ENCODE measurements at regions not wholly inside any gene's neighbourhood (a gene's known extent, or its start where the extent isn't known, plus 50 kb on each side); places are given as distances from the start of the nearest gene placed in this dataset.

GRCh38 chr6:168132531-168133167 is 53.6 kb upstream of the FRMD1 start:
- H3K4me3 Mint-ChIP-seq: no peak overlapping the region
- no peaks in the 10 kb centered on the region for H3K4me1 Mint-ChIP-seq
- POLR2A ChIA-PET: no interaction called here
- H3K4me3 ChIP-seq (ENCODE audit: control extremely low read depth in 1 of 5, extremely low read depth in 1 of 5, insufficient read depth in 1 of 5, low read depth in 2 of 5, low read length in 4 of 5): no peak overlapping the region
- ATAC-seq (ENCODE audit: low read depth): no peak
- CTCF ChIA-PET: no interaction called here
- H3K36me3 ChIP-seq (replicated peaks in 1 of 2; ENCODE audit: control extremely low read depth in 1 of 2, control insufficient read depth in 1 of 2, extremely low read depth in 1 of 2, insufficient read depth in 2 of 2, low read length in 1 of 2): no peaks in the 10 kb centered on the region
- H3K9me3 ChIP-seq (ENCODE audit: control extremely low read depth in 1 of 3, control insufficient read depth in 2 of 3, insufficient read depth in 1 of 3, low read length in 2 of 3): peaks cover 0 to 3% (median 0%) of the 10 kb centered on the region in 3 donors
- WGBS (ENCODE audit: insufficient coverage): 21% methylated on average over 32 of the region's 34 CpGs
- no peaks in the 10 kb centered on the region for H3K79me2 ChIP-seq (ENCODE audit: control insufficient read depth, insufficient read depth, low read length)
- peaks cover 0 to 8% (median 0%) of the 10 kb centered on the region in 4 experiments for H3K27me3 ChIP-seq (replicated peaks in 1 of 4; ENCODE audit: control extremely low read depth in 1 of 4, control insufficient read depth in 3 of 4, insufficient read depth in 4 of 4, low read length in 3 of 4)
- no peak overlapping the region for H3K27ac ChIP-seq (ENCODE audit: low read length in 2 of 2)
- H3K9me3 Mint-ChIP-seq (ENCODE audit: insufficient read depth): no peaks in the 10 kb centered on the region
- no peak for DNase-seq
- H3K4me1 ChIP-seq (ENCODE audit: control insufficient read depth in 2 of 2, insufficient read depth in 2 of 2, low read length in 2 of 2): no peaks in the 10 kb centered on the region
- no peak for TF ChIP-seq CTCF (IDR thresholded peaks at IDR 0.05)
- TF ChIP-seq EZH2 (IDR thresholded peaks at IDR 0.05; ENCODE audit: borderline replicate concordance, insufficient read depth, low read depth, low read length, poor library complexity, severe bottlenecking): no peak
- intact Hi-C loops (cut with micrococcal nuclease): no loop called here
- no peak overlapping the region for H2AFZ ChIP-seq (ENCODE audit: insufficient read depth, low read depth, low read length, poor library complexity, severe bottlenecking)
- H3K9ac ChIP-seq (ENCODE audit: low read length): no peak overlapping the region
- H3K4me2 ChIP-seq (replicated peaks; ENCODE audit: low read depth, low read length, poor library complexity, severe bottlenecking): no peak overlapping the region
- peaks cover 11% of the 10 kb centered on the region for H3K27me3 Mint-ChIP-seq
- no peak overlapping the region for H3K27ac Mint-ChIP-seq
- no peaks in the 10 kb centered on the region for H4K20me1 ChIP-seq (ENCODE audit: control insufficient read depth, insufficient read depth, low read length, poor library complexity, severe bottlenecking)

- H3K9me3 Mint-ChIP-seq (ENCODE audit: insufficient read depth): no peaks in the 10 kb centered on the region
- intact Hi-C loops (cut with micrococcal nuclease): no loop called here
- Histone ChIP-seq H3K27ac (ENCODE audit: low read length in 2 of 2) (no peak overlapping the region), H3K36me3 (replicated peaks in 1 of 2; ENCODE audit: control extremely low read depth in 1 of 2, control insufficient read depth in 1 of 2, extremely low read depth in 1 of 2, insufficient read depth in 2 of 2, low read length in 1 of 2) (no peaks in the 10 kb centered on the region), H2AFZ (ENCODE audit: insufficient read depth, low read depth, low read length, poor library complexity, severe bottlenecking) (no peak overlapping the region), H3K27me3 (replicated peaks in 1 of 4; ENCODE audit: control extremely low read depth in 1 of 4, control insufficient read depth in 3 of 4, insufficient read depth in 4 of 4, low read length in 3 of 4) (peaks cover 0 to 8% (median 0%) of the 10 kb centered on the region in 4 experiments), H4K20me1 (ENCODE audit: control insufficient read depth, insufficient read depth, low read length, poor library complexity, severe bottlenecking) (no peaks in the 10 kb centered on the region), H3K4me3 (ENCODE audit: control extremely low read depth in 1 of 5, extremely low read depth in 1 of 5, insufficient read depth in 1 of 5, low read depth in 2 of 5, low read length in 4 of 5) (no peak overlapping the region), H3K79me2 (ENCODE audit: control insufficient read depth, insufficient read depth, low read length) (no peaks in the 10 kb centered on the region), H3K9ac (ENCODE audit: low read length) (no peak overlapping the region), H3K4me1 (ENCODE audit: control insufficient read depth in 2 of 2, insufficient read depth in 2 of 2, low read length in 2 of 2) (no peaks in the 10 kb centered on the region), H3K4me2 (replicated peaks; ENCODE audit: low read depth, low read length, poor library complexity, severe bottlenecking) (no peak overlapping the region), H3K9me3 (ENCODE audit: control extremely low read depth in 1 of 3, control insufficient read depth in 2 of 3, insufficient read depth in 1 of 3, low read length in 2 of 3) (peaks cover 0 to 3% (median 0%) of the 10 kb centered on the region in 3 donors)
- H3K27ac Mint-ChIP-seq: no peak overlapping the region
- ChIA-PET POLR2A (no interaction called here), CTCF (no interaction called here)
- H3K27me3 Mint-ChIP-seq: peaks cover 11% of the 10 kb centered on the region
- no peak for DNase-seq
- H3K4me3 Mint-ChIP-seq: no peak overlapping the region
- TF ChIP-seq CTCF (IDR thresholded peaks at IDR 0.05): no peak
- no peak for TF ChIP-seq EZH2 (IDR thresholded peaks at IDR 0.05; ENCODE audit: borderline replicate concordance, insufficient read depth, low read depth, low read length, poor library complexity, severe bottlenecking)
- 79% methylated on average over 20 of the region's 20 CpGs for WGBS (ENCODE audit: insufficient coverage)
- no peaks in the 10 kb centered on the region for H3K4me1 Mint-ChIP-seq
- no peak for ATAC-seq (ENCODE audit: low read depth)
Observed at GRCh38 chr6:168131464-168132415, 52.7 kb upstream of the FRMD1 start.
